ENCODE measurements at regions not wholly inside any gene's neighbourhood (a gene's known extent, or its start where the extent isn't known, plus 50 kb on each side); places are given as distances from the start of the nearest gene placed in this dataset.

DNA sequence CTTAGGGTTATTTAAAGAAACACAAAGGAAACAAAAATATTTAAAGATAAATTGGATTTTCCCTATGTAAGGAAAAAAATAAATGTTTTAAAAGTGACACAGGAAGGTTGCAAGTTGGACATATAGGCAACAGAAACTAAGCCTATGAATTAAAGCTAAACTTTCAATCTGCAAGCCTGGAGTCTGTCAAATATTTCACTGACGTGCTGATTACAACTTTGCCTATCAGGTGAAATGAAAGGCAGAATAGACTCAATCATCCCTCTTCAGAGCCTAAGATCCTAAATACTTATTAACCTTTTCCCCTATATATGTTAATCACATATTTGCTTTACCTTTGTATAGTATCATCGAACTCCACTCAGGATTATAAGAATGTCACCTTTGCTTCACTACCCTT, 1068.0 kb upstream of the ALCAM start:
- no peaks in the 10 kb centered on the region for H3K9me3 Mint-ChIP-seq (ENCODE audit: unreplicated experiment)
- H3K4me1 Mint-ChIP-seq (ENCODE audit: unreplicated experiment): peaks cover 10% of the 10 kb centered on the region
- H3K27me3 Mint-ChIP-seq (ENCODE audit: unreplicated experiment): no peaks in the 10 kb centered on the region
- H3K36me3 Mint-ChIP-seq (ENCODE audit: unreplicated experiment): no peaks in the 10 kb centered on the region
- TF ChIP-seq, protein P1, sequence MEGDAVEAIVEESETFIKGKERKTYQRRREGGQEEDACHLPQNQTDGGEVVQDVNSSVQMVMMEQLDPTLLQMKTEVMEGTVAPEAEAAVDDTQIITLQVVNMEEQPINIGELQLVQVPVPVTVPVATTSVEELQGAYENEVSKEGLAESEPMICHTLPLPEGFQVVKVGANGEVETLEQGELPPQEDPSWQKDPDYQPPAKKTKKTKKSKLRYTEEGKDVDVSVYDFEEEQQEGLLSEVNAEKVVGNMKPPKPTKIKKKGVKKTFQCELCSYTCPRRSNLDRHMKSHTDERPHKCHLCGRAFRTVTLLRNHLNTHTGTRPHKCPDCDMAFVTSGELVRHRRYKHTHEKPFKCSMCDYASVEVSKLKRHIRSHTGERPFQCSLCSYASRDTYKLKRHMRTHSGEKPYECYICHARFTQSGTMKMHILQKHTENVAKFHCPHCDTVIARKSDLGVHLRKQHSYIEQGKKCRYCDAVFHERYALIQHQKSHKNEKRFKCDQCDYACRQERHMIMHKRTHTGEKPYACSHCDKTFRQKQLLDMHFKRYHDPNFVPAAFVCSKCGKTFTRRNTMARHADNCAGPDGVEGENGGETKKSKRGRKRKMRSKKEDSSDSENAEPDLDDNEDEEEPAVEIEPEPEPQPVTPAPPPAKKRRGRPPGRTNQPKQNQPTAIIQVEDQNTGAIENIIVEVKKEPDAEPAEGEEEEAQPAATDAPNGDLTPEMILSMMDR (IDR thresholded peaks at IDR 0.05): no peak
- H3K27ac Mint-ChIP-seq (ENCODE audit: unreplicated experiment): no peak overlapping the region
- no peak for DNase-seq (ENCODE audit: extremely low spot score, unreplicated experiment)
- H3K4me3 Mint-ChIP-seq (ENCODE audit: unreplicated experiment): no peak overlapping the region

DNA sequence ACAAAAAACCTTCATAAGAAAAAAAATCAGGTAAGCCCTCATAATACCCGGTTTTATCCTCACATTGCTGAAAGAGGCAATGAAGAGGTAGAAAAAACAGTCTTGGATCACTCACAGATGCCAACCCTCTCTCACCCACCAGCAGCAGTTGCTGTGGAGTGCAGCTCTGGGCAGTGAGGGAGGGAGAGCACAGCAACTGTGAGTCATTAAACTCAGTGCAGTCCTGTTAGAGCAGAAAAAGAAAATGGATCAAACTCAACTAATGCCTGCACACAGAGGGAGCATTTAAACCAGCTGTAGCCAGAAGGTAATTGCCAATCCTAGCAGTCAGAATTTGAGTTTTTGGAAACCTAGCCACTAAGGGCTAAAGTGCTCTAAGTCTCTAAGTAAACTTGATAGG, 1050.6 kb upstream of the ALCAM start:
- H3K27ac Mint-ChIP-seq (ENCODE audit: unreplicated experiment): no peak overlapping the region
- TF ChIP-seq, protein P1 (IDR thresholded peaks at IDR 0.05): no peak
- H3K27me3 Mint-ChIP-seq (ENCODE audit: unreplicated experiment): no peaks in the 10 kb centered on the region
- peaks cover 10% of the 10 kb centered on the region for H3K36me3 Mint-ChIP-seq (ENCODE audit: unreplicated experiment)
- H3K9me3 Mint-ChIP-seq (ENCODE audit: unreplicated experiment): peaks cover 30% of the 10 kb centered on the region
- DNase-seq (ENCODE audit: extremely low spot score, unreplicated experiment): no peak
- no peak overlapping the region for H3K4me3 Mint-ChIP-seq (ENCODE audit: unreplicated experiment)
- peaks cover 3% of the 10 kb centered on the region for H3K4me1 Mint-ChIP-seq (ENCODE audit: unreplicated experiment)

DNA sequence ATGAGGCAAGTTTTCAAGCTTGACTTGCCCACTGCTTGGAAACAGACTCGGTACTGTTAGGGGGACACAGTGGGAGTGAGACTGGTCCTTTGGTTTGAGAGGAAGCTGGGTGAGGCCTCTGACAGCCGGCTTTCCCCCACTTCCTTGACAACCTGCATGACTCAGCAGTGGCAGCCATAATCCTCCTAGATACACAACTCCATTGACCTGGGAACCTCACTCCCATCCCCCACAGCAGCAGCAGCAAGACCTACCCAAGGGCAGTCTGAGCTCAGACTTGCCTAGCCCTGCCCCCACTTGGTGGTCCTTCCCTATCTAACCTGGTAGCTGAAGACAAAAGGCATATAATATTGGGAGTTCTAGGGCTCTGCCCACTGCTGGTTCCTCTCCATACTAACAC, 1043.5 kb upstream of the ALCAM start:
- peaks cover 9% of the 10 kb centered on the region for H3K36me3 Mint-ChIP-seq (ENCODE audit: unreplicated experiment)
- H3K9me3 Mint-ChIP-seq (ENCODE audit: unreplicated experiment): peaks cover 69% of the 10 kb centered on the region
- TF ChIP-seq, protein P1 (IDR thresholded peaks at IDR 0.05): no peak
- H3K27me3 Mint-ChIP-seq (ENCODE audit: unreplicated experiment): no peaks in the 10 kb centered on the region
- no peak overlapping the region for H3K4me3 Mint-ChIP-seq (ENCODE audit: unreplicated experiment)
- no peak overlapping the region for H3K27ac Mint-ChIP-seq (ENCODE audit: unreplicated experiment)
- DNase-seq (ENCODE audit: extremely low spot score, unreplicated experiment): no peak
- H3K4me1 Mint-ChIP-seq (ENCODE audit: unreplicated experiment): no peaks in the 10 kb centered on the region

DNA sequence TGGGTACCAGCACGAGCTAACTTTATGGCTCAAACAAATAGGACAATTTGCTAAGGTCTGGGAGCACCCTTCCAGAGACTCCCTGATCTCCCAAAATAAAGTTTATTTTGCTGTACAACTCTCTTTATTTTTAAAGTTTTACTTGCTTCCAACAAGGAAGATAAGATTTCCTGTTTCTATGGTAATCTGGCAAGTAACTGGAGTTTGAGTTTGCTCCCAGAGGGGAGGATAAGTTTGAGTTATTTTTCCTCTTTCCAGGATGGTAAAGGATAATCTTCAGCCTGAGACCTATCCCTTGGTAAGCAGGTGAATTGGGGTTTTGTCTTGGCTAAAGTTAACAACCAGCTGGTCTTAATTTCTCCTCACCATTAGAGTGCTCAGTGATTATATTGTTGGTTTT, 1019.4 kb upstream of the ALCAM start:
- Mint-ChIP-seq H3K36me3 (ENCODE audit: unreplicated experiment) (no peaks in the 10 kb centered on the region), H3K4me1 (ENCODE audit: unreplicated experiment) (peaks cover 12% of the 10 kb centered on the region), H3K9me3 (ENCODE audit: unreplicated experiment) (peaks cover 5% of the 10 kb centered on the region), H3K4me3 (ENCODE audit: unreplicated experiment) (no peak overlapping the region), H3K27ac (ENCODE audit: unreplicated experiment) (no peak overlapping the region), H3K27me3 (ENCODE audit: unreplicated experiment) (no peaks in the 10 kb centered on the region)
- TF ChIP-seq, protein P1 (IDR thresholded peaks at IDR 0.05): no peak
- DNase-seq (ENCODE audit: extremely low spot score, unreplicated experiment): no peak

DNA sequence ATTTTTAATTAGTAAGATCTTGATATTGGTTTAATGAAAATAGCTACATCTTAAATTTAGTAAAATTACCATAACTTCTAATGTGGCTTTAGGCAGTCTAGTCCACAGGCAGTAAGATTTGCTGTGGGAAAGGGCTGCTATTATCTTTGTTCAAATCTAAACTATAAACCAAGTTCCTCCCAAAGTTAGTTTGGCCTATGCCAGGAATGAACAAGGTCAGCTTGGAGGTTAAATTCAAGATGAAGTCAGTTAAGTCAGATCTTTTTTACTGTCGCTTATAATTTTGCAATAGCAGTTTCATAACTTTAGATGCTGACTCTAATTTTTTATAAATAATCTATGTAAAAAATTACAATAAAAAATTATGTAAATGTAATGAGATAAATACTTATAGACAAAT, 1016.9 kb upstream of the ALCAM start:
- no peak overlapping the region for H3K27ac Mint-ChIP-seq (ENCODE audit: unreplicated experiment)
- TF ChIP-seq, protein P1 (IDR thresholded peaks at IDR 0.05): no peak
- DNase-seq (ENCODE audit: extremely low spot score, unreplicated experiment): no peak
- peaks cover 12% of the 10 kb centered on the region for H3K4me1 Mint-ChIP-seq (ENCODE audit: unreplicated experiment)
- no peaks in the 10 kb centered on the region for H3K27me3 Mint-ChIP-seq (ENCODE audit: unreplicated experiment)
- H3K4me3 Mint-ChIP-seq (ENCODE audit: unreplicated experiment): no peak overlapping the region
- H3K9me3 Mint-ChIP-seq (ENCODE audit: unreplicated experiment): peaks cover 9% of the 10 kb centered on the region
- H3K36me3 Mint-ChIP-seq (ENCODE audit: unreplicated experiment): no peaks in the 10 kb centered on the region
